ENCODE measurements at regions not wholly inside any gene's neighbourhood (a gene's known extent, or its start where the extent isn't known, plus 50 kb on each side); places are given as distances from the start of the nearest gene placed in this dataset.
"Not testable (repeated sequence)": the region's sequence is repeated elsewhere in the genome, so short reads cannot be mapped to it uniquely, and the experiment has no call there.

GRCh38 chr6:82419132-82419581 lies 55.5 kb downstream of the TPBG start:
- DNase-seq (ENCODE audit: low read depth): no peak

- DNase-seq (ENCODE audit: low read depth): no peak
Measured at GRCh38 chr6:82419859-82420258, 56.2 kb downstream of the TPBG start.

- no peak for DNase-seq (ENCODE audit: low read depth)
Measured at GRCh38 chr6:82430611-82431010, 67.0 kb downstream of the TPBG start.

GRCh38 chr6:82436740-82437139 lies 73.1 kb downstream of the TPBG start:
- DNase-seq (ENCODE audit: low read depth): no peak

- DNase-seq (ENCODE audit: low read depth): no peak
Measured at GRCh38 chr6:82437701-82438100, 74.1 kb downstream of the TPBG start.

- no peak for DNase-seq (ENCODE audit: low read depth)
Measured at GRCh38 chr6:82441047-82441855, 77.6 kb downstream of the TPBG start.

- no peak for DNase-seq (ENCODE audit: low read depth)
Measured at GRCh38 chr6:82442061-82442719, 78.6 kb downstream of the TPBG start.

- no peak for DNase-seq (ENCODE audit: low read depth)
Measured at GRCh38 chr6:82458147-82458546, 94.5 kb downstream of the TPBG start.

- DNase-seq (ENCODE audit: low read depth): no peak
Measured at GRCh38 chr6:82458705-82459104, 95.1 kb downstream of the TPBG start.

- no peak for DNase-seq (ENCODE audit: low read depth)
Measured at GRCh38 chr6:82461536-82461935, 97.9 kb downstream of the TPBG start.

- no peak for DNase-seq (ENCODE audit: low read depth)
Measured at GRCh38 chr6:82467338-82467737, 103.7 kb downstream of the TPBG start.

- not testable (repeated sequence) for DNase-seq (ENCODE audit: low read depth)
Measured at GRCh38 chr6:82470123-82470522, 106.5 kb downstream of the TPBG start.

- not testable (repeated sequence) for DNase-seq (ENCODE audit: low read depth)
Measured at GRCh38 chr6:82475106-82475505, 111.5 kb downstream of the TPBG start.

GRCh38 chr6:82484001-82484400 lies 120.4 kb downstream of the TPBG start:
- no peak for DNase-seq (ENCODE audit: low read depth)

GRCh38 chr6:82484737-82485626 lies 121.4 kb downstream of the TPBG start:
- no peak for DNase-seq (ENCODE audit: low read depth)

GRCh38 chr6:82487895-82488294 lies 124.3 kb downstream of the TPBG start:
- DNase-seq (ENCODE audit: low read depth): no peak

- no peak for DNase-seq (ENCODE audit: low read depth)
Measured at GRCh38 chr6:82488403-82488802, 124.8 kb downstream of the TPBG start.

GRCh38 chr6:82492134-82492533 lies 128.5 kb downstream of the TPBG start:
- DNase-seq (ENCODE audit: low read depth): no peak

GRCh38 chr6:82493467-82493866 lies 129.8 kb downstream of the TPBG start:
- no peak for DNase-seq (ENCODE audit: low read depth)

GRCh38 chr6:82494367-82494766 lies 130.8 kb downstream of the TPBG start:
- DNase-seq (ENCODE audit: low read depth): peak; percentile 70

GRCh38 chr6:82501901-82502300 lies 138.3 kb downstream of the TPBG start:
- DNase-seq (ENCODE audit: low read depth): not testable (repeated sequence)

GRCh38 chr6:82506526-82506925 lies 142.9 kb downstream of the TPBG start:
- peak; percentile 67 for DNase-seq (ENCODE audit: low read depth)

Data from renal cortical epithelial cell (primary cell).